H1 (cell line): ENCODE measurements at regions not wholly inside any gene's neighbourhood (a gene's known extent, or its start where the extent isn't known, plus 50 kb on each side); places are given as distances from the start of the nearest gene placed in this dataset.

Experiments used
- CTCF ChIA-PET: fragments of 300-600 bp; sonication (Branson Sonifier 250); formaldehyde crosslinking; loops from one replicate; lab custom pipeline; 2021; ENCODE audit not compliant: partially characterized antibody; lab: Charles Lee
- POLR2A ChIA-PET: fragments of 300-600 bp; sonication (Branson Sonifier 250); formaldehyde crosslinking; loops from one replicate; lab custom pipeline; 2021; ENCODE audit warnings: inconsistent platforms; ENCODE audit not compliant: partially characterized antibody; lab: Charles Lee
- DNase-seq, 2 experiments: peaks; one replicate each; pipeline versions ENCODE4 v3.0.0 to v3.0.0-alpha.2; 2010 to 2022; ENCODE audit warnings: low spot score in 2 of 2, low read depth in 1 of 2, mixed read lengths in 1 of 2
- FAIRE-seq: peaks from 2 replicates; lab custom pipeline; 2011; peaks lifted over from hg19 to GRCh38; lab: Jason Lieb, UNC
- H2AFZ ChIP-seq: 2 replicates; pipeline ENCODE4 v1.8.1; 2012; ENCODE audit warnings: low read length, inconsistent platforms
- H2AK5ac ChIP-seq: 2 replicates; pipeline ENCODE4 v1.6.1; 2013; ENCODE audit warnings: low read depth, low read length
- H2BK120ac ChIP-seq: replicated peaks from 2 replicates; pipeline ENCODE3; 2013; ENCODE audit warnings: low read depth, low read length, inconsistent platforms
- H2BK12ac ChIP-seq: 2 replicates; pipeline ENCODE4 v1.6.1; 2013; ENCODE audit warnings: low read depth, low read length
- H2BK15ac ChIP-seq: 2 replicates; pipeline ENCODE4 v1.6.1; 2013; ENCODE audit warnings: low read length
- H2BK20ac ChIP-seq: 2 replicates; pipeline ENCODE4 v1.6.1; 2013; ENCODE audit warnings: low read length
- H2BK5ac ChIP-seq: 2 replicates; pipeline ENCODE4 v1.6.1; 2013; ENCODE audit warnings: low read depth, low read length
- H3K14ac ChIP-seq: 2 replicates; pipeline ENCODE4 v1.6.1; 2013; ENCODE audit warnings: inconsistent platforms; ENCODE audit not compliant: insufficient read length
- H3K18ac ChIP-seq: 2 replicates; pipeline ENCODE4 v1.6.1; 2013; ENCODE audit warnings: low read length; ENCODE audit errors: extremely low read depth
- H3K23ac ChIP-seq: 2 replicates; pipeline ENCODE4 v1.6.1; 2013; ENCODE audit warnings: inconsistent platforms; ENCODE audit not compliant: insufficient read length
- H3K23me2 ChIP-seq: 2 replicates; pipeline ENCODE4 v1.6.1; 2013; ENCODE audit warnings: low read depth, low read length
- H3K27ac ChIP-seq: 2 replicates; pipeline ENCODE4 v1.6.1; 2011; ENCODE audit warnings: low read depth, low read length, inconsistent platforms
- H3K27me3 ChIP-seq, 4 experiments: replicated peaks in 1 of 4; 1 replicate in 1 of 4; 2 replicates in 3 of 4; pipeline versions ENCODE4 v1.6.1 to v1.8.1; 2011 to 2013; ENCODE audit warnings: low read length in 3 of 4, mild to moderate bottlenecking in 3 of 4, inconsistent platforms in 2 of 4, mixed read lengths in 2 of 4, moderate library complexity in 1 of 4; ENCODE audit not compliant: control insufficient read depth in 3 of 4, insufficient read depth in 3 of 4; ENCODE audit errors: extremely low read depth in 1 of 4
- H3K36me3 ChIP-seq, 4 experiments: 2 replicates each; pipeline versions ENCODE4 v1.6.1 to v1.8.1; 2011 to 2013; ENCODE audit warnings: mild to moderate bottlenecking in 4 of 4, low read length in 3 of 4, moderate library complexity in 2 of 4, control low read depth in 1 of 4, inconsistent platforms in 1 of 4; ENCODE audit not compliant: insufficient read depth in 4 of 4, control insufficient read depth in 2 of 4
- H3K4ac ChIP-seq: replicated peaks from 2 replicates; pipeline ENCODE3; 2013; ENCODE audit warnings: low read length, low read depth, mixed read lengths, inconsistent platforms; ENCODE audit not compliant: insufficient read length
- H3K4me1 ChIP-seq, 4 experiments: replicated peaks in 1 of 4; 1 replicate in 1 of 4; 2 replicates in 3 of 4; pipeline versions ENCODE4 v1.6.1 to v1.8.1; 2011 to 2013; ENCODE audit warnings: low read length in 3 of 4, inconsistent platforms in 2 of 4, mixed read lengths in 1 of 4; ENCODE audit not compliant: insufficient read depth in 4 of 4, control insufficient read depth in 3 of 4
- H3K4me2 ChIP-seq, 2 experiments: 2 replicates each; pipeline versions ENCODE4 v1.6.1 to v1.8.1; 2011 to 2013; ENCODE audit warnings: low read depth in 2 of 2, low read length in 2 of 2, control low read depth in 1 of 2, inconsistent platforms in 1 of 2, mild to moderate bottlenecking in 1 of 2; ENCODE audit not compliant: insufficient read depth in 1 of 2
- H3K4me3 ChIP-seq, 4 experiments: fragments of 200-600, 300-600 bp in 1 of 4; sonication (generic), shearing (Covaris generic), sonication (Bioruptor Twin) in 1 of 4; 2 replicates each; pipeline versions ENCODE4 v1.5.1 to v1.8.1; 2011 to 2016; ENCODE audit warnings: low read length in 4 of 4, low read depth in 3 of 4, control low read depth in 2 of 4, inconsistent platforms in 2 of 4, mild to moderate bottlenecking in 2 of 4, mixed read lengths in 1 of 4, moderate library complexity in 1 of 4; ENCODE audit not compliant: insufficient read depth in 2 of 4; ENCODE audit errors: extremely low read depth in 1 of 4
- H3K56ac ChIP-seq: replicated peaks from 2 replicates; pipeline ENCODE3; 2013; ENCODE audit warnings: low read depth, mild to moderate bottlenecking, mixed read lengths, low read length, inconsistent platforms; ENCODE audit not compliant: insufficient read length
- H3K79me1 ChIP-seq: 2 replicates; pipeline ENCODE4 v1.6.1; 2013; ENCODE audit warnings: low read depth, low read length, control low read depth
- H3K79me2 ChIP-seq, 2 experiments: 2 replicates each; pipeline versions ENCODE4 v1.6.1 to v1.8.1; 2012 to 2013; ENCODE audit warnings: low read length in 2 of 2, mild to moderate bottlenecking in 2 of 2, inconsistent platforms in 1 of 2; ENCODE audit not compliant: insufficient read depth in 2 of 2, control insufficient read depth in 1 of 2
- H3K9ac ChIP-seq, 4 experiments: replicated peaks in 1 of 4; 1 replicate in 1 of 4; 2 replicates in 3 of 4; pipeline versions ENCODE4 v1.6.1 to v1.8.1; 2011 to 2013; ENCODE audit warnings: low read depth in 3 of 4, low read length in 3 of 4, control low read depth in 2 of 4, mild to moderate bottlenecking in 2 of 4, moderate library complexity in 2 of 4, inconsistent platforms in 1 of 4; ENCODE audit errors: extremely low read depth in 1 of 4
- H3K9me3 ChIP-seq, 2 experiments: 2 replicates each; pipeline versions ENCODE4 v1.6.1 to v1.8.1; 2012 to 2013; ENCODE audit warnings: mild to moderate bottlenecking in 2 of 2, moderate library complexity in 2 of 2, control low read depth in 1 of 2, inconsistent platforms in 1 of 2, low read depth in 1 of 2, low read length in 1 of 2, mixed read lengths in 1 of 2; ENCODE audit not compliant: insufficient read depth in 2 of 2
- H4K20me1 ChIP-seq, 2 experiments: replicated peaks in 1 of 2; 2 replicates each; pipeline versions ENCODE3 to v1.8.1; 2011 to 2013; ENCODE audit warnings: inconsistent platforms in 2 of 2, low read length in 2 of 2, mild to moderate bottlenecking in 1 of 2; ENCODE audit not compliant: insufficient read depth in 2 of 2, control insufficient read depth in 1 of 2
- H4K5ac ChIP-seq: 2 replicates; pipeline ENCODE4 v1.6.1; 2013; ENCODE audit warnings: low read length, low read depth, mixed read lengths, inconsistent platforms; ENCODE audit not compliant: insufficient read length
- H4K8ac ChIP-seq: 2 replicates; pipeline ENCODE4 v1.8.0; 2013; ENCODE audit warnings: mild to moderate bottlenecking, moderate library complexity, low read length, inconsistent platforms; ENCODE audit not compliant: insufficient read depth; ENCODE audit errors: extremely low read depth
- H4K91ac ChIP-seq: replicated peaks from 2 replicates; pipeline ENCODE3; 2013; ENCODE audit warnings: low read length, mixed read lengths, inconsistent platforms; ENCODE audit not compliant: insufficient read length
- ATF3 ChIP-seq: IDR thresholded peaks from 2 replicates; pipeline ENCODE4 v1.6.1; 2011; ENCODE audit warnings: low read depth, mild to moderate bottlenecking, low read length; ENCODE audit not compliant: insufficient read depth
- CBX8 ChIP-seq: fragments of 300-800, 300-1000 bp; sonication (generic); IDR thresholded peaks from 2 replicates; pipeline ENCODE4 v1.7.1; 2016; ENCODE audit warnings: low read depth, low read length, borderline replicate concordance
- EP300 ChIP-seq, 2 experiments: IDR thresholded peaks; 1 replicate in 1 of 2; 2 replicates in 1 of 2; pipeline ENCODE4 v1.6.1; 2011 to 2012; ENCODE audit warnings: low read depth in 2 of 2, low read length in 2 of 2, mild to moderate bottlenecking in 2 of 2, borderline replicate concordance in 1 of 2, inconsistent platforms in 1 of 2, moderate library complexity in 1 of 2
- JUN ChIP-seq: IDR thresholded peaks from 2 replicates; pipeline ENCODE4 v1.6.1; 2011; ENCODE audit warnings: low read depth, mild to moderate bottlenecking, improper control_type of control experiment, low read length
- MAX ChIP-seq: IDR thresholded peaks from 2 replicates; pipeline ENCODE4 v1.6.1; 2012; ENCODE audit warnings: inconsistent platforms
- SIRT6 ChIP-seq: IDR thresholded peaks from one replicate; pipeline ENCODE4 v1.7.1; 2012; ENCODE audit warnings: low read length, inconsistent platforms
- WGBS, 2 experiments: shearing (Covaris generic) in 1 of 2; methylation state at CpG; one replicate each; pipeline versions ENCODE4 v1.1.6 to v1.1.7; 2013 to 2015; ENCODE audit warnings: low lambda C conversion rate in 2 of 2, mixed read lengths in 2 of 2, inconsistent platforms in 1 of 2, low coverage in 1 of 2, missing lambda C conversion rate in 1 of 2; ENCODE audit not compliant: insufficient replicate concordance in 2 of 2, insufficient coverage in 1 of 2, insufficient read length in 1 of 2; ENCODE audit errors: extremely low coverage in 1 of 2, missing lambda C conversion rate in 1 of 2; 5-methylcytosine and 5-hydroxymethylcytosine counted together

GRCh38 chr15:69943637-69944036 is 154.1 kb downstream of the TLE3 start:
- H3K4me3 ChIP-seq = no peak overlapping the region
- no peak overlapping the region for H2BK12ac ChIP-seq
- H3K79me1 ChIP-seq = no peaks in the 10 kb centered on the region
- H3K9ac ChIP-seq = no peak overlapping the region
- peaks cover 3 to 10% (median 4%) of the 10 kb centered on the region in 4 experiments; a peak in 5 of 7 replicates for H3K4me1 ChIP-seq
- H4K5ac ChIP-seq = no peak overlapping the region
- no peak overlapping the region for H2AFZ ChIP-seq
- no peak overlapping the region for H2BK20ac ChIP-seq
- H3K18ac ChIP-seq = no peak overlapping the region
- H2BK120ac ChIP-seq = no peak overlapping the region
- H4K20me1 ChIP-seq = no peaks in the 10 kb centered on the region
- H3K14ac ChIP-seq = no peak overlapping the region
- no peaks in the 10 kb centered on the region for H3K36me3 ChIP-seq
- no peak overlapping the region for H4K91ac ChIP-seq
- ChIA-PET POLR2A (no interaction called here), CTCF (no interaction called here)
- no peak overlapping the region for H2BK15ac ChIP-seq
- WGBS, 2 experiments = 75% methylated on average over 1 of the region's 1 CpG; no CpG with 5 or more reads in 1 of the 2 experiments
- no peaks in the 10 kb centered on the region for H3K79me2 ChIP-seq
- H3K4ac ChIP-seq = no peak overlapping the region
- no peak overlapping the region for H4K8ac ChIP-seq
- no peak overlapping the region for H2AK5ac ChIP-seq
- FAIRE-seq (no peak), DNase-seq (no peak)
- H2BK5ac ChIP-seq = no peak overlapping the region
- no peak overlapping the region for H3K23ac ChIP-seq
- TF ChIP-seq ATF3 (no peak), JUN (no peak), CBX8 (no peak), EP300 (IDR thresholded peaks at IDR 0.05; ENCODE audit: borderline replicate concordance in 1 of 2, low read depth in 2 of 2, low read length in 2 of 2) (no peak), SIRT6 (no peak), MAX (no peak)
- no peak overlapping the region for H3K56ac ChIP-seq
- H3K4me2 ChIP-seq = no peak overlapping the region
- H3K27ac ChIP-seq = no peak overlapping the region
- H3K23me2 ChIP-seq = no peaks in the 10 kb centered on the region; the same call in 1 of the 2 replicates
- no peaks in the 10 kb centered on the region for H3K27me3 ChIP-seq
- H3K9me3 ChIP-seq = no peaks in the 10 kb centered on the region
